ENCODE measurements at regions not wholly inside any gene's neighbourhood (a gene's known extent, or its start where the extent isn't known, plus 50 kb on each side); places are given as distances from the start of the nearest gene placed in this dataset.

DNA sequence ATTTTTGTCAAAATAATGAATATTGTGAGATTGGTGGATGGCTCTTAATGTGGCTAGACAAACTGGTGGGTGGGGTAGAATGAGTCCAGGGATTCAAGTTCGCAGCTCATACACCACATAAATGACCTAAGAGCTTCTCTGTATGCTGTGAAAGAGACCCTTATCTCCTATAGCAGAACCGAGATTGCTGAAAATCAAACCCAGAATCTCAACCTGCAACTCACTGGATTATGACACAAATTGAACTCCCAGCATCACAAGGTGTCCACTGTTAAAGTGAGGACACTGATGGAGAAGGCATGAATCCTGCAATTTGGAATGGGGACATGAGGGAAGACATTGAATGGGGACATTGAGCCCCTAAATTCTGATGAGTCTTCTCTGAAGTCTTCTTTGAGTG lies 51.3 kb upstream of the CNKSR3 start:
- DNase-seq: no peak

DNA sequence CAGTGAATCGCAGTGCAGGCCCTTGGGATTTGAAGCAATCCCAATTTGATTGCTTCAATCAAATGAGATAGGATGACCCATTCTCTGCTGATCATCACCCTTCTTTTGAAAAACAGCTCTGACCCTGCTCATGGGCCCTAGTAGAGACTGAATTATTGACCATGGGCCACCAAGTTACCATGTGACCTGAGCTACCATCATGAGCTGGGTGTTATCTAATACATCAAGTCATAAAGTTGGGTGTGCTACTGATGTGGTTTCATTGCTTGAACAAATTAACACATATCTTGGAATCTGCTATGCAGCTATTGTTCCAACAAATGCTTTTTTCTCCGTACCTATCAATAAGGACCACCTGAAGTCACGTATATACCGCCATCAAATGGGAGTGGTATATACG lies 54.8 kb upstream of the CNKSR3 start:
- no peak for DNase-seq

DNA sequence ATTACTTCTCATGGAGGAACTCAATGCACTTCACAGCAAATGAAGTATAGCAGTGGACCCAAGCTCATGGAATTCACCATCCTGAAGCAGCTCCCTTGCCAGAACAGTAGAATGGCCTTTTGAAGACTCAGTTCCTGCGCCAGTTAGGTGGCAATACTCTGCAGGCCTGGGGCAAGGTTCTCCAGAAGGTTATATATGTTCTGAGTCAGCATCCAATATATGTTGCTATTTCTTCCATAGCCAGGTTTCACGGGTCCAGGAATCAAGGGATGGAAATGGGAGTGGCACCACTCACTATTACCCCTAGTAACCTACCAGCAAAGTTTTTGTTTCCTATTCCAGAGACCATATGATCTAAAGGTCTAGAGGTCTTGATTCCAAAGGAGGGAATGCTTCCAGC lies 56.4 kb upstream of the CNKSR3 start:
- DNase-seq: no peak

DNA sequence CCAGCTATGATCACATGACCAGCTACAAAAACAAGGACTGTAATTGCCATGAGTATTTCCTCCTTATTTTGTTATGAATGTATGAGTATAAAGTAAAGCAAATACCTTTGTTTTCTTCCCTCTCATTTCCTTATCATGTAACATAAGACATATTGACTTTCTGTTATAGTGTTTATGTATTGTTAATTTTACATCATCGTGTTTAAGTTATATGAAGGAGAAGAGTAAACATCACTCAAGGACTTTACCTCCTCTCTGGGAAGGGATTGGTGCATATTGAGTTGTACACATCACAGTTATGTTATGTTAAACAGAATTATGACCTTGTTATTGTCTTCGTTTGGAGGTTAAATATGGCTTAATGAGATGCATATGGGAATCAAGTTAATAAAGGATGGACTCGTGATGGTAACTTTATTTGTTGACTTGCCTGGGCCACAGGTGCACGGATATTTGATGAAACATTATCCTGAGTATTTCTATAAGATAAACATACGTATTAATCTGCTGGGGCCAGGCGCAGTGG lies 57.3 kb upstream of the CNKSR3 start:
- DNase-seq: no peak

DNA sequence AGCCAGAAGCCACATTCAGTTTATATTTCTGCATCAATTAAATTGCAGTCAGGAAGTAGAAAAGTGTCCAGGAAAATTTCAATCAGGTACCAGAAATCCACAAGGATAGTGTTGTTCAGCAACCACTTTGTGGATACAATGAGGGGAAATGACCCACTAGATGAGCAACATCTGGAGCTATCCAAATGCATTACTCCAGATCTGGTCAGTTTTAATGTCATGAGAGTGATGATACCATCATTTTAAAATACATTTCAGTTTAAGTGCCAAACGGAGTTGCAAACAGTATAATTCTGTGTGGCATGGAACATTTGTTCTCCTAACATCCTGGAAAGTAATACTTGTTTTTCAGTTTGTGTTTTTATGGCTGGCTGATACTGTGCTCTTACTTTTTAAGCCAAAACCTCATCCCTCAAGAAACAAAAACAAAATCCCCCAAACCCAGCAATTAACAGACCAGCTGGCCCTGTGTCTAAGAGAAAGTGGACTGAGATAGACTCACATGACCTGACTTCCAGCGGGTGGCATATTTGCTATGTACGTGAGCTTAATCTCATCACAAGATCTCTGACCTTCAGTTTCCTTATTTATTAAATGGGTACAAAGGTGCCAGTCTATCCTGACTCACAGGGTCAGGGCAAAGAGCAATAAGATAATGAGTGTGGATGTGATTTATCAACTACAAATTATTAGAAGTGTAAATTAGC lies 58.8 kb upstream of the CNKSR3 start:
- DNase-seq: no peak

DNA sequence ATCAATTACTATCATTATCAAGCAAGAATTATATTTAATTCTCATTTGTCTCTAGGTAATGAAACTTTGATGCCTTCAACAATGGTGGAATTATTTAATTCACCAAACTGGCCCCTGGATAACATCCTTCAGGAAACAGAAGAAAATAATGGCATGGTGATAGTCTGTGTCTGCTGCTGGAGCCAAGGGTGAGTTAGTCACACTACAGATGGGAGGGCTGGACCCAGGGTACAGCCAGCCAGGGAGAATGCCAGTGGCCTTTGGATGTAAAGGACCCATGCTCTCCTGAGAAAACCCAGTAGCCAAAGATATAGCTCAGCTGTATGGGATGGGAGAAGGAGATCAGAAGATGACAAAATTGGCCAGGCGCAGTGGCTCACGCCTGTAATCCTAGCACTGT lies 60.0 kb upstream of the CNKSR3 start:
- DNase-seq: no peak

DNA sequence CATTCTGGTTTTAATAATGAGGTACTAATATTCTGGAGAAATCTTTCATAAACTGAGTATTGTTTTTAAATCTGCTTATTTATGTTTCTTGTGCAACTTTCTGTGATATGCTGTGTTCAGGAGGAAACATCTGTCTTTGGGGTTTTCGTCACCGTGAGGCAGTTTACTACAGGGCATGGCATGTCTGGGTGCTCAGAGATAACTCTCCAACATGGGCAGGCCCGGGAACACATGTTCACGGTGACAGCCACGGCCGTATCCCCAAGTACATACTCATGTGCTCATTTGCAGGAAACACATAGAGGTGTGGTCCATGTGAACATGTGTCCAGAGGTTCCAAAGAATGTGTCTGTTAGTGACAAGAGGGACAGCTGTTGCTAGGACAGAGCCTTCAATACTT lies 62.1 kb upstream of the CNKSR3 start:
- DNase-seq: no peak

DNA sequence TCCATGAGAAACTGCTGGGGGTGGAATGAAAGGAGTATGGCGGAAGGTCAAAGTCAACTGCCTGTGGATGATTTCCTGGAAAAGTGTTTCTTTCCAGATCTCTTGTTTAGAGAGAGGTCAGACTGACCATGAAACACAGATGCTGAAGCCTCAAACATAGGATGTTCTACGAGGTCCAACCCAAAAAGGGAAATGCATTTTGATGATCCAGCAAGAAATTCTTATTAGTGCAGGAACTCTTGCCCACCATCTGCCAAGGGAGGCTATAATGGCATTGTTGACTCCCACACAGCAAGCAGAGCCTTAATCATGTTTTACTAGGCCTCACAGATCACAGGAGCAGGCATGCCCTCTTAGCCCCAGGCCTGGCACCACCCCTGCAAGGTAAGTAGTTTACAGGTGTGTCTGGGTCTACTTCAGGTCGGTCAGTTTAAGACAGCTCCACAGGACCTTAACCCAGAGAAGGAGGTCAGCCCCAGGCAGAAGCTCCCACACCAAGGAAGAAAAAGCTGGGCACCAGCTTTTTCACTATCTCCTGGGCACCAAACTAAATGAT lies 67.6 kb upstream of the CNKSR3 start:
- no peak for DNase-seq

DNA sequence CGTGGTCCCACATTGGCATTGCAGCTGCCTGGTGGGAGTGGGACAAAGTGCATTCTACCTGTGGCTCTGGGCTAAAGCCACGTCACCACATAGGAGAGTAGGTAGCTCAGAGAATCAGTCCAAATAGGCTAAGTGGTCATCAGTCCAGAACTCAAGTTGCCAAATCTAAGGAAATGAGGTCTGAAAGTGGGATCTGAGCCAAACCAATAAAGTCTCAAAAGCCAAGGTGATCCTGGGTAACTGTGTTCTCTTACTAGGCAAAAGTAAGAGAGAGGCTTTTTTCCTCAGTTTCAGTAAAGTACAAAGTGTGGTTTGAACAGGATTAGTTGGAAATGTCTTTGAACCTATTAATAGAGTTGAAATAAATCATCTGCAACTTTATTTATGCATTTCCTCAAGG lies 68.6 kb upstream of the CNKSR3 start:
- DNase-seq: no peak

DNA sequence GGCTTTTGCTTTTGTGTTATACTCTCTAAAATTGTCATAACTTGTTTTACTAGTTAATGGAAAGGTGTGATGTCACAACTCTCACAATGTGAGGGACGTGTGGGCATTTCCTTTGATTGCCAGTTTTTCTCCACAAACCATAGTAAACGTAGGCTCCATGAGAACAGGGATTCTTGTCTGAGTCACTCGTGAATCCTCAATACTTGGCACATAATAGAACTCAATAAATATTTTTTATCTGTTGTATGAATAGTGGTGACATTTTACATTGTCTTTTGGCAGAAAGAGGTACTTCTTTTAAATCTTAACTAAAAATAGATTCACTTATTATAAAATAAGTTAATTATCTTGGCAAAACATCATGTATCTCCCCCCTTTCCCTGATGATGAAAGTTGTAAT lies 69.0 kb upstream of the CNKSR3 start:
- DNase-seq: no peak

DNA sequence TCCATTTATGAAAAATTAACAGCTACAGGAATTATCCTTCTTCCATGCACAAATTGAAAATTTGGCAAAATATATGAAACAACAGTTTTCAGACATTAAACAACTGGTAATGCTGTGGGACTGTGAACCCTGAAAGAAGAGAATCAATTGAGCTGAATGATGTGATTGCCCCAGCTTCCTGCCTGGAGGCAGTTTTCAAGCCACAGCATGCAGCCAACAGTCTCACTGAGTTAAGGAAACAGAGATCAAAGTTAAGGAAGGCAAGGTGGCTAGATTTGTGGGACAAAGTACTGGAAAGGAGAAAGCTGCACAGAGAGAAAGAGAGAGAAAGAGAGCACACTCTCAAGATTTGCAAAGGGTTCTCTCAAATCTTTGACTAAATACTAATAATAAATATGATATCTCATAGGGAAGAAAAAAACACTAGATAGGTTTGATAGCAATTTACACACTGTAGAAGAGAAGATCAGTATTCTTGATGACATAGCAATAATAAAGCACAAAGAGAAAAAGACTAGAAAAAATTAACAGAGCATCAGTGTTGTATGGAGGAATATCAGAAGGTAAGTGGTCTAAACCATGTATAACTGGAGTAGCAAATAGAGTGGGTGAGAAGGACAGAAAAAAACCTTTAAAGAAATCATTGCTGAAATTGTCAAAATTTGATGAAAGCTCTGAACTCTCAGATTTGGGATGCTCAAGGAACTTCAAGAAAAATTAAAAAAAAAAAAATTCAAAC lies 70.1 kb upstream of the CNKSR3 start:
- DNase-seq: no peak

DNA sequence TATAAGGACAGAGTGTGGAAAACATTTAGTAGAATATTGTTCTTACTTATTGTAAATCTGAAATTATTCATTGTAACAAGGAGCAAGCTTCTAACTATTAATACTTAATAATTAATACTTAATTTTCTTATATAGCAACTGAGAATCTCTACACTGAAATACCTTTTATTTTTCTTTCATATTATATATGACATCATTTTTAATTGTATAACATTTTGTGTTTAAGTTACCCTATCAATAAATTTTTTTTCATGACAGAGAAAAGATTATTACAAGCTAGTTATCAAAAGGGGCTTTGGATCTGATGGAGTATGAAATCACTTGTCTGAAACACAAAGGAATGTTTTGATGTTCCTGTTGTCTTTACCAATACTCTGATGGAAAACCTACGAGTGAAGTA lies 72.2 kb upstream of the CNKSR3 start:
- DNase-seq: no peak

DNA sequence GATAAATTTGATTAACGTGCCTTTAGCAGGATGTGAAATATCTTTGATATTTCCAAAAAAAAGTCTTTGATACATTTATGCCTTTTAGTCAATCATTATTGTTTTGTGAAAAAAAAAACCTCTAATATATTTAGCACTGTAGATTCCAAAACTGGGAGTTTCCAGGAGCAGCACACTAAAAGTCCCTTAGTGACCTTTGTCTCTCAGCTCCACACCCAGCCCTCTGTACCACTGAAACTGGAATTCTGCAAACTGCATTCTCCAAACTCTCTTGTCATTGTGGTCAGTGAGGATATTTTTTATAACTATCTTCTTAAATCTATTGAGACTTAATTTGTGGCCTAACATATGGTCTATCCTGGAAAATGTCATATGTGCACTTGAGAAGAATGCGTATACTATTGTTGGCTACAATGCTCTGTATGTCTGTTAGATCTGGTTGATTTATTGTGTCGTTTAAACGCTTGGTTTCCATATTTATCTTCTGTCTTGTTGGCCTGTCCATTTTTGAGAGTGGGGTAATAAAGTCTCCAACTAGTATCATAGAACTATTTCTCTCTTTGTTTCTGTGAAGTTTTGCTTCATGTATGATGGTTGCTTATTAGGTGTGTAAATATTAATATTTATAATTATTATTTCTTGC lies 73.2 kb upstream of the CNKSR3 start:
- DNase-seq: no peak

DNA sequence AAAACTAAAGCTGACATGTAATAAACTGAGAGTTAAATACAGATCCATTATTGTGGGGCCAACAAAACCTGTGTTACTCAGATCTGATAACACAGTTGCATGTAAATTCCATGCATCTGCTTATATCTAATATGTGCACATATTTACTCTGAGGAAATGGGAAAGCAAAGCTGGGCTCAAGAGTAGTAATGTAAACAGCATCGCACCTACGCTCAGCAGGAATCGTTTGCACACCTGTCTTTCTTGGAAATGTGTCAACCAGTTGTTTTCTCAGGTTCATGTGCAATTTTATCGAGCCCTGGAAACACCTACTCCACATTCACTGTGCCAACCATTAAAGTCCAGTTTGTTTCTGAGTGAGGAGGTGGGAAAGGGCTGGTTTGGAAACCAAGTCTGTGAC lies 80.3 kb upstream of the CNKSR3 start:
- no peak for DNase-seq

DNA sequence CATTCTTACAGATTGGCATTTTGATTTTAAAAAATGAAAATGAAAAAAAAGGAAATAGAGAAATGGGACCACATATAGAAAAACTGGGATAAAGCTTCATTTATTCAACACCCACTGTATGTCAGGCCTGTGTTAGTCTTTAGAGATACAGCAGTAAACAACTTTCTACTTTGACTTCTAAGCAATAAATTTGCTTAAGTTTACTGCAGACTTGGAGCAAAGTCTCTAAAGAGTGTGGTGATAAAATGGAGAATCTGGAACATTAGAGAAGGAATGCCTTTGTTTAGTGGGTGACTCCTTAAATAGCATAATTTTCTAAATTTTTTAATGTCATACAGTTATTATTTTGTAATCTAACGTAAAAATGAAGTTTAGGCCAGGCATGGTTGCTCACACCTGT lies 80.7 kb upstream of the CNKSR3 start:
- DNase-seq: no peak

DNA sequence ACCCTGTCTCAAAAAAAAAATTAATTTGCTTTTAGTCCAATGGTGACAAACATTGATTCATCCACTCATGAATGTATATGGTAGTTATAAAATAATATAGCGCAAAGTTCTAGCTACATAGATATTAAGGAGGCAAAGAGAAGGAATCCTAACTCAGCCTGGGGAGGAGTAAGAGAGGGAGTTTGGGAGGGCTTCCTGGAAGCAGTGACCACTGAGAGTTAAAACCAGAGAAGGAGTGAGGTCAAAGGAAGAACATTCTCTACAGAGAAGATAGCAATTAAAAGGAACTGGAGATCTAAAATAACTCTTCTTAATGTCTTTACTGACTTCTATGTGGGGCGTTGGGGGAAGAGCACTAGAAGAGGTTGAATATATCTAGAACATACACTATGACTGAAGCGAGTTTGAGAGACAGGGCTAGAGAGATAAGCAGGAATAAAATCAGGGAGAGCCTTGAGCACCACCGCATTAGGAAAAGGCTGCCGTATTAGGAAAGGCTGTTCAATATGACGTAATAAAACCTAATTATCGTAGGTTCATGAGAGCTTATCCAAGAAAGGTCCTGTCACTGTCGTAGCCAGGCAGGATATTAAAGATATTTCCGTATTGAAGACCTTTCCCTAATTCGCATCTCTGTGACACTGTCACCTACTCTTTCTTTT lies 81.8 kb upstream of the CNKSR3 start:
- no peak for DNase-seq

DNA sequence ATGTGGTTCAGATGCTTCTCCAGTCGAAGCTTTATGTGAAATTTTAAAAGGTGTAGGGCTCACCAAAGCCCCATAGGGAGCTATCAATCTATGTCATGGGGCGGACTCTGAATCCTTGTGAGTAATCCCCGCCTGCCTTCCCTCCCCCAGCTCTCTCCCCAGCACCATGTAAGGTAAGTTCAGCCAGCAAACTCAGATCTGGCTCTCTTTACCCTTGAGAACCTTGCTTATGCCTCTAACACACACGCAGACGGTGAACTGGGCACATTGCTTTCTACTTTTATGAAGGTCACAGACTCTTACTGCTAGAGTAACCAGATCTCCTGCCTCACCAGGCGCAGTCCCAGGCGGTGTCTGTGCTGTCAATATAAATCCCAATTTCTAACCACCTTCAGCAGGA lies 82.6 kb upstream of the CNKSR3 start:
- DNase-seq: no peak

DNA sequence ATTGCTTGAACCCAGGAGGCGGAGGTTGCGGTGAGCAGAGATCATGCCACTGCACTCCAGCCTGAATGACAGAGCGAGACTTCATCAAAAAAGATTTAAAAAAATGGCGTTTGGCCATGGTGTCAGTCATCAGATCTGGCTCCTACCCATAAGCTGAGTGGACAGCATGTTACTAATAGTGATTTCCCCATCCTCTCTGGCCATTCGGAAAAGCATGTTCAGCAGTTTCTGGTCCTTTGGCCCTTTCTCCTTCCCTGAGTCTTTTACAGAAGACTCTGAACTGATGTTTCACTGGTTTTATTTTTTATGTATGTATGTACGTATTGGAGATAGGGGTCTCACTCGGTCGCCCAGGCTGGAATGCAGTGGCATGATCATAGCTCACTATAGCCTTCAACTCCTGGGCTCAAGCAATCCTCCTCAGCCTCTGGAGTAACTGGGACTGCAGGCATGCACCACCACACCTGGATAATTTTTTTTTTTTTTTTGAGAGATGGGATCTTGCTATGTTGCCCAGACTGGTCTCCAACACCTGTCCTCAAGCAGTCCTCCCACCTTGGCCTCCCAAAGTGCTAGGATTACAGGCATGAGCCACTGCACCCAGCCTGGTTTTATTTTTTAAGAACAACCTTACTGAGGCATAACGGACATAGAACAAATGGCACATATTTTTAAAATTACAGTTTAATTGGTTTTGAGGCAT lies 84.2 kb upstream of the CNKSR3 start:
- DNase-seq: no peak

DNA sequence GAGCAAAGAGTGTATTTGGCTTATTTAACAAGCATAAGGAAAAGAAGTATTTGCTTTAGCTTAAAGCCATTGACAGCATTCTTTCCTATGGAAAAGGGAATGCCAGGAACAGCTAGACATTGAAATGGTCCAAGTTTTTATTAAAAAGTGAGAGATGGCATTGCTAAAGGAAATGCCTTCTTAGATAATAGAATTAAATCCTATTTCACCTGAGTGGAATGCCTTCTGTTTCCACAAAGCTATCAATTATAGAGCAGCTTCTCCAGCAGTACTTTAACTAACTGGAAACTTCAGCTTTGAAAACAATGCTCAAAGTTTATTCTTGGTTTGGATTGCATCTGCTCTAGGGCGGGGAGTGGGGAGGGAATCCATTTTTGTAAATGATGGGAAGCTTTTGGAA lies 85.1 kb upstream of the CNKSR3 start:
- no peak for DNase-seq

DNA sequence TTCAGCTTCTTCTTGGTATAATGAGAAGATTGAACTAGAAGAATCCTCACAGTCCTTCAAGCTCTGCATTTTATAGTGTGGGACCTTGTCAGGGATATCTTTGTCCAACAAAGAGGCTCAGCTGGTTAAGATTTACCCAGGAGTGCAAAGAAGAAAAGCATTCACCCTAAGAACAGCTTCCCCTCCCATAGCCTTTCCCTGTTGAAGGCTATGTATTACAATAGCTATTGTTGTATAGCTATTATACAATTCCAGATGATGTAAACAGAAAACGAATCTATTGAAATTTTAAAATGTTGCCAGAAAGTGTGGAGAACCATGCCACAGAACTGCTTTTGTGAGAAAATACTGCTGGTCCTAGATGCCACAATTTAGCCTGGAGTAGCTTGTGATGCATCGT lies 85.5 kb upstream of the CNKSR3 start:
- DNase-seq: no peak

DNA sequence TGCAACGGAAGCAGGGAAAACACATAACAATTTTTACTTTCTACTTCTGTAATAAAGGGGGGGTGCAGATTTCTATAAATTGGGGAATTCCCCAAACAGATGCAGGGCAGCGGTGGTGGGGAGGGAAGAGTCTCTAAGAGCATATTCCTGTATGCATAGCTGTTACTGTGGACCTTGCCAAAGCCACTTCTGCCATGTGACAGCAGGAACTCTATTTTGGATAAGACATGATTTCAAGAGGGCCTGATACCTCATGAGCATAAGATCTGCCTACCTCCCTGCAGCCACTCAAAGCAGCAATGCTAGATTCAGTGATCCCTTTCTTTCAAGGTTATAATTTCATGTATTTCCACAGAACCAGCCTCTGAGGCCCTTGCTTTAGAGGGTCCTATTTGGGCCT lies 86.2 kb upstream of the CNKSR3 start:
- no peak for DNase-seq

DNA sequence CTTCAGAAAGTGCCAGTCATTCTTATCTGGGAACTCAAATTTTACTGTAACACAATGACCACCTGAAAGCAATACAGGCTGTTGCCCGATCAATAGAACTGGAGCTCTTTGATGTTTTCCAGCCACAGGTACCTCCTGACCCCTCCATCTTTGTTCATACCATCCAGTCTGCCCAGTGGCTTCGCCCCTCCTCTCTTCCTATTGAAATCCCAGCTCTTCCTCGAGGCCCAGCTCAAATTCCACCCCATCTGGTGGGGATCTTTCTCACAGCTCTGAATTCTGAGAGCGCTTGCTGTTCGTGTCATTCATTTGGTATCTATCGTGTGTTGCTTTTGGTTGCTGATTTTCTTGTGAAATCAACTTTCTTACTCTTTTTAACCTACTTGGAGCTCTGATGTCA lies 87.9 kb upstream of the CNKSR3 start:
- no peak for DNase-seq

DNA sequence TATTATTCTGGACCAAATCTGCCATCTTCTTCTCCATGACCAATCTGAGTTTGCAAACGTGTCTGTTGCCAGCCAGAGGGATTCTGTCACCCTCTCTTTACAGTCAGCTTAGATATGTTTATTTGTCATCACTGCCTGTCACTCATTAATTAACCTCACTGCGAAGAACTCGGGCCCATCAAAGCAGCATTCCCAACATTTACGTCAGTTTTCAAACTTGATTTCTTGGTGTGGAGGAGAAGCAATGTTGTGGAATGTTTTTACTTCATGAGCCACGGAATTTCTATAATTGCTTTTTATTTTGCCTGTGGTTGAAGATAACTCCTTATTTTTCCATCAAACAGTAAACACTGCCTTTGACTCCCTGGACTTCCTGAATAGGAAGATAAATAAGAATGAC lies 91.8 kb upstream of the CNKSR3 start:
- DNase-seq: no peak
